ENCODE measurements at regions not wholly inside any gene's neighbourhood (a gene's known extent, or its start where the extent isn't known, plus 50 kb on each side); places are given as distances from the start of the nearest gene placed in this dataset.
"Not testable (repeated sequence)": the region's sequence is repeated elsewhere in the genome, so short reads cannot be mapped to it uniquely, and the experiment has no call there.

GRCh38 chr6:19934996-19935591 is 97.9 kb downstream of the ID4 start:
- BruUV-seq (replicated peaks) = no TSS peak
- DNase-seq (ENCODE audit: low read depth, low spot score) (no peak), ATAC-seq (no peak)
- Histone ChIP-seq H3K4me3 (ENCODE audit: low read depth in 2 of 2, low read length in 2 of 2) (no peak overlapping the region), H3K4me1 (ENCODE audit: control insufficient read depth, insufficient read depth, low read length) (no peaks in the 10 kb centered on the region), H3K36me3 (ENCODE audit: control insufficient read depth, insufficient read depth, low read length) (no peaks in the 10 kb centered on the region), H3K27ac (ENCODE audit: low read length) (no peak overlapping the region), H3K27me3 (ENCODE audit: control insufficient read depth, insufficient read depth, low read length) (peaks cover 2% of the 10 kb centered on the region; the same call in 1 of the 2 replicates), H3K9me3 (ENCODE audit: control insufficient read depth, insufficient read depth, low read depth, low read length) (no peaks in the 10 kb centered on the region)
- ChIA-PET POLR2A (no interaction called here), CTCF (no interaction called here)
- intact Hi-C loops (cut with micrococcal nuclease; ENCODE audit: unreplicated experiment) (no loop called here), in situ Hi-C loops (cut with HindIII; ENCODE audit: low pct_unique_long_range_greater_than_20kb, low sequenced_read_pairs) (no loop called here)
- TF ChIP-seq CTCF (IDR thresholded peaks at IDR 0.05) = no peak
- TF ChIP-seq POLR2AphosphoS5 (IDR thresholded peaks at IDR 0.05; ENCODE audit: low read depth, low read length) = no peak
- TF ChIP-seq TCF7L2 (IDR thresholded peaks at IDR 0.05; ENCODE audit: low read depth, low read length) = no peak
- TF ChIP-seq REST (IDR thresholded peaks at IDR 0.05; ENCODE audit: insufficient read depth in 1 of 2, low read depth in 2 of 2, low read length in 1 of 2) = no peak
- no peak for TF ChIP-seq SIN3A (IDR thresholded peaks at IDR 0.05; ENCODE audit: borderline replicate concordance, insufficient read depth, low read depth, low read length)

GRCh38 chr6:19939321-19939720 is 102.2 kb downstream of the ID4 start:
- POLR2A ChIA-PET; CTCF ChIA-PET; BruUV-seq (replicated peaks): not testable (repeated sequence)

GRCh38 chr6:19939926-19940325 is 102.8 kb downstream of the ID4 start:
- ATAC-seq; POLR2A ChIA-PET; H3K4me3 ChIP-seq (ENCODE audit: low read depth in 2 of 2, low read length in 2 of 2); in situ Hi-C loops (cut with HindIII; ENCODE audit: low pct_unique_long_range_greater_than_20kb, low sequenced_read_pairs); CTCF ChIA-PET; DNase-seq (ENCODE audit: low read depth, low spot score); H3K9me3 ChIP-seq (ENCODE audit: control insufficient read depth, insufficient read depth, low read depth, low read length); BruUV-seq (replicated peaks); H3K36me3 ChIP-seq (ENCODE audit: control insufficient read depth, insufficient read depth, low read length); H3K27ac ChIP-seq (ENCODE audit: low read length); H3K27me3 ChIP-seq (ENCODE audit: control insufficient read depth, insufficient read depth, low read length); H3K4me1 ChIP-seq (ENCODE audit: control insufficient read depth, insufficient read depth, low read length); intact Hi-C loops (cut with micrococcal nuclease; ENCODE audit: unreplicated experiment): not testable (repeated sequence)

More at GRCh38 chr6:19939321-19939720, 102.2 kb downstream of the ID4 start:
- H3K27me3 ChIP-seq (ENCODE audit: control insufficient read depth, insufficient read depth, low read length); H3K4me1 ChIP-seq (ENCODE audit: control insufficient read depth, insufficient read depth, low read length); intact Hi-C loops (cut with micrococcal nuclease; ENCODE audit: unreplicated experiment); H3K9me3 ChIP-seq (ENCODE audit: control insufficient read depth, insufficient read depth, low read depth, low read length); ATAC-seq; H3K27ac ChIP-seq (ENCODE audit: low read length); H3K4me3 ChIP-seq (ENCODE audit: low read depth in 2 of 2, low read length in 2 of 2); DNase-seq (ENCODE audit: low read depth, low spot score); in situ Hi-C loops (cut with HindIII; ENCODE audit: low pct_unique_long_range_greater_than_20kb, low sequenced_read_pairs); H3K36me3 ChIP-seq (ENCODE audit: control insufficient read depth, insufficient read depth, low read length): not testable (repeated sequence)

Measured in Panc1 (cell line).